ENCODE measurements at regions not wholly inside any gene's neighbourhood (a gene's known extent, or its start where the extent isn't known, plus 50 kb on each side); places are given as distances from the start of the nearest gene placed in this dataset.
"Not testable (repeated sequence)": the region's sequence is repeated elsewhere in the genome, so short reads cannot be mapped to it uniquely, and the experiment has no call there.

DNA sequence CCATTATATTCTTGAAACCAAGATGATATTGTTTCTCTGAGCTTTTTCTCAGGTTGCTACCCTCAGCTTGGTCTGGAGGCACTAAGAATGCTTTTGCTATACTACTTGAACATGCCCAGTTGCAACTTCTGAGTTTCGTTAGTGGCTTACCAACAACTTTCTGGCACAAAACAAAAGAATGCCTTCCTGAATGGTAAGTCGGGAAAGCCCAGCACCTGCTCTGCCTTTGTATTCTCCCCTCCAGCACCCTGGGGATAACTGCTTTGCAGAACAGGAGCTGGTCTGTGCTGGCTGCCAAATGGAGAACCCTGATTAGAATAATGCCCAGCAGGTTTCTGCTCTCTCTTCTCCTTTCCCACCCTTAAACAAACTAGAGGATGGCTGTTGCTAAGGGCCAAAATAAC, 149.3 kb downstream of the TGFB2 start:
- no peak for DNase-seq

DNA sequence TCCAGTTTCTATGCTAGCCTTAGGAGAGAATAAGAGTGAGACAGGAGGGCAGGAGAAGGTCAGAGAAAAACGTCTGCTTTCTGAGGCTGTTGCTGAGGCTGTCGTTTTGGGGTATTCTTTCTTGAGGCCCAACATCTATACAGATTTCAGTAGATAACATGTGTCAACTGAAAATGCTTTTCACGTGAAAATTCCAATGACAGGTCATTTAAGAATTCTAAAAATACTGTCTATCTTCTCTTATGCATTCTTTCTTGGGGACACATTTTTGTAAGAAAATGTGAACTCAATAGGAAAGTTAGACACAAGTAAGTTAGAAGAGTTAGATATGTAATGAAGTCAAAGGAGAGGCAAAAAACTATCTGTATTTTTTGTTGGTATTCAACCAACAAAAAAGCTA, 150.8 kb downstream of the TGFB2 start:
- DNase-seq, result no peak

DNA sequence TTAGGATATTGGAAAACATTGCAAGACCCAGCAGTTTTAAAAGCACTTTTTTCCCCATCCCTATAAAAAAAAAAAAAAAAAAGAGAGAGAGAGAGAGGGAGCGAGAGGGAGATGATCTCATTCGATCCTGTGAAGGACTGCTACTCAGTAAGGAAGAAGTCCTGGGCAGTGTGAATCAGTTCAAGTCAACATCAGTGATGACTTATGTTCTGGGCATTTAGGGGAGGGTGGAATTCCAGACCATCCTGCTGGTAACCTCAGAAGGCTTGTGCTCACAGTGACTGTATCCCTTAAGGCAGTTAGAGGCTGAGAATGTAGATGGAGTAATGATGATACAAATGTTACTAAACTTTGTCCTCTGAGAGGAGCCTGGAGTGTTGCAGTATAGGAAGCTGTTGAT, 151.4 kb downstream of the TGFB2 start:
- DNase-seq, result peak; percentile 99

DNA sequence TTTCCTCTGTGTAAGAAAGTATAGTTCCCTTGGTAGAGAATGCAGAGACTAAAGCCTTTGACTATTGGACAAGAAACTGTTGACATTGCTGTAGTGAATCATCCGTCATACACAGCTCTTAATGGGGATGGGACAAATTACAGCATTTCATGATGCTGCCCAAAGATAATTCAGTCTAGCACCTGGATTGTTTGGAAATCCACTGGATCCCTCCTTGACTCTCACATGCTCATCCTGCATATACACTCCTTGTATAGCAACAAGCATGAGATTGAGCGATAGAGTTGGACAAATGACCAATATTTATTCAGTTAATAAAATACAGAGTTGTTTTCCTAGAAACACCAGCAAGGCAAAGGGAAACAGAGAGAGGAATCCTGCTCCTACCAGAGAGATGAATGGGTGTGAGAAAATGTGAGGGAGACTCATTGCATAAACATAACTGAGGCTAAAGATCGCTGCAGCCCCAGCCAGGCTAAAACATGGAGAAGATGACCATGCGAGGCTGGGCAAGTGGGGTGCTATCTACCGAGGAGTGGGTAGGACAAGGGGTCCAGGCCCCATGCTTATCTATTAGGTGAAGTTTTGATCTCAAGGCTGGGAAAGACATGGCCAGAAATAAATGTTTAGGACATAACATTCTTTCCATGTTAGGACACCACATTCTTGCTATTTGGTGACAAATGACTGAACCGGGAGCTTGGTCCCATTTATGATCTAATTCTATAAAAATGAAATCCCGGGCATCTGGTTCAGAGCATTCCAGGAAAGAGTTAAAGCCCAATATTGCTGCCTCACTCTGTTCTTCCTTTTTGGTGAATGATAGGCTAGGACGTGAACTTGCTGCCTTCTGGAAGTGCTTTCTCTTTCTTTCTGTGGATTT, 153.2 kb downstream of the TGFB2 start:
- DNase-seq, result peak; percentile 72

DNA sequence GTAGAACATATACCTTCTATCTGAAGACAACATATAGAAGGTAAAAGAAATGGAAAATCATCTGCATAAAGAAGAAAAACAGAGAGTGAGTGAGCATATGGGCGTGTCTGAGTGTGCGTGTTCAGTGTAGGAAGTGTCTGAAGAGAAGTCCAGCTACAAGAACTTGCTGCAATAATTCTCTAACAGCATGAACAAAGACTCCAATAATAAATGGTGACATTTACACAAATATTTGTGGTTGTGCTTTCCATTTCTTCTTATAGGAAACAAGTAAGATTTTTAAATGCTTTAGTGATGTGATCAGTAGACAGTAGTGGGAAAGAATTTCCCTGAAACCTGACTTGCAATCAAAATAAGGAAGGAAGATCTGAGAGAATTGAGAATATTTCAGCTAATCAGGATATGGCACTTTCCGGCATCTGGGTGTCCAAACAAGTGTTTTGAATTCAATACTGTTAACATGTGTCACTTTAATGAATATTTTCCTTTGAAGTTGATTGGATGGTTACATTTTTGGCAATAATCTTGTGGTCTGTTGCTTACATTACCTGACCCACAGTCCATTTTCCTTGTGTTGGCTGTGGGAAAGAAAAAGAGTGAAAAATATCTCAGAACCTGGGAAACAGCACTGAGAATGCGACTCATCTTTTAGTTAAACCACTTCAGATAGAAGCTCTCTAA, 154.0 kb downstream of the TGFB2 start:
- DNase-seq, result peak; percentile 92

DNA sequence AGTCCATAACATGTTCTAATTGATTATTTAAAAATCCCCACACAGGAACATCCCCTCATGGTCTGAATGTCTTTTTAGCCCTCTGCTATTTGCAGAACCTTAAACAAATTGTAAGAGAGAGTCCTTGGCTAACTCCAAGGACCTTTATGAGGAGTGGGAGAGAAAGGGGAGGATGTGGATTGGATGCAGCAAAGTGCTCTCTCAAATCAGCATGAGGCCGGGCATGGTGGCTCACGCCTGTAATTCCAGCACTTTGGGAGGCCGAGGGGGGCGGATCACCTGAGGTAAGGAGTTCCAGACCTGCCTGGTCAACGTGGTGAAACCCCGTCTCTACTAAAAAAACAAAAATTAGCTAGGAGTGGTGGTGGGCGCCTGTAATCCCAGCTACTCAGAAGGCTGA, 154.8 kb downstream of the TGFB2 start:
- DNase-seq, result no peak

DNA sequence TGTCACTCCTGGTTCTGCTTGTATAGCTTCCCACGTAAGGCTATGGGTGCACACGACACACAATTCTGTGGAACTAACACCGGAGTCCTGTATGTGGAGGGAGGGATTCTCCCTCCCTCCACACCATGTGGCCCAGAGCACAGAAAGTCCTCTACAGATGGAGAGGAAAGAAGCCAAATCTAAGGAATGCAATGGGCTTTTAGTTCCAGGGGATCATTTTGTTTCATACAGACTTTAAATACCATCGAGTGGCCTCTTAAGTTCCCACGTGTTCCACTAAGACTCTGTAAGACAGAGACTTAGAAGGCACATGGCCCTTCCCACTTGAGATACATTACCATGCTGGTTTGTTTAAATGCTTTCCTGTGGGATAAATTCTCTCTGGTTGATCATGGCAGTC, 156.0 kb downstream of the TGFB2 start:
- DNase-seq, result peak; percentile 53

DNA sequence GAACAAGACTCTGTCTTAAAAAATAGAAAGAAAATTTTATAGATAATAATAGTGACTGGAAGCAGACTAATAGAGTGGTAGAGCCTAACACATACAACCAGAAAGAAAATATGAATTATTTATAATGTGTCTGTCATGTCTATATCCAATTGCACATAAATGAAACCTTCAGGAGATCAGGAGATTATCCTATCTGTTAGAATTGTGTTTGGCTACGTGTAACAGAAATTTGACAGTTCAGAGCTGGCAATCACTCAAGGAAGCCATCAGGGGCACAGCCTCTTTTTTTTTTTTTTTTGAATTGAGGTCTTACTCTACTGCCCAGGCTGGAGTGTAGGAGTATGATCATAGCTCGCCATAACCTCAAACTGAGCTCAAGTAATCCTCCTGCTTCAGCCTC, 157.2 kb downstream of the TGFB2 start:
- DNase-seq, result no peak

DNA sequence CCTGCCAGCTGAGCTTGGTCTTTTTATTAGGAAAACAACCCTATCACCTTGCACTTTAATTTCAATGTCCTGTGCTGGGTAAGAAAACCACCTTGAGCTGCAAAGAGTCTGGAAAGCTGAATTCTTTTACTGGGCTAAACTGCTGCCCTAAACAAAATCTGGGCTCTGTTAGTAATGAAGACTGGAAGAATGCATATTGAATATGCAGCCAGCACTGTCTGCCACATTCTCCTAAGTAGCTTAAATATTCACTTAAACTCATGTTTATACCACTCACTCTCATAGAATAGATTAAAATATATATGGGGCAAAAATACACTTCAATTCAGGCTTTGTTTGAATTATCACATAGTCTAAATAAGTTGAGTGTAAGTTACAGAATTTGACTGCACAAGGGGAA, 158.0 kb downstream of the TGFB2 start:
- no peak for DNase-seq

DNA sequence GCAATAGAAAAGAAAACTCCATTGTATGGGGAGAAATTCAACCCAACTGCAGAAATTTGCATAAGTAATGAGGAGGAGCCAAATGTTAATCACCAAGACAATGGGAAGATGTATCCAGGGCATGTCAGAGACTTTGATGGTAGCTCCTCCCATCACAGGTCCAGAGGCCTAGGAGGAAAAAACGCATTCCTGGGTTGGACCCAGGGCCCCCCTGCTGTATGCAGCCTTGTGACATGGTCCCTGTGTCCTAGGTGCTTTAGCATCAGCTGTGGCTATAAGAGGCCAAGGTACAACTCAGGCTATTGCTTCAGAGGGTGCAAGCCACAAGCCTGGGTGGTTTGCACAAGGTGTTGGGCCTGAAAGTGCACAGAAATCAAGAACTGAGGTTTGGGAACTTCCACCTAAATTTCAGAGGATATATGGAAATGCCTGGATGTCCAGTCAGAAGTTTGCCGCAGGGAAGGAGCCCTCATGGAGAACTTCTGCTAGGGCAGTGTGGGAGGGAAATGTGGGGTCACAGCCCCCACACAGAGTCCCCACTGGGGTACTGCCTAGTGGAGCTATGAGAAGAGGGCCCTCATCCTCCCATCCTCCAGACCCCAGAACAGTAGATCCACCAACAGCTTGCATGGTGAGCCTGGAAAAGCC, 162.3 kb downstream of the TGFB2 start:
- DNase-seq, result no peak

DNA sequence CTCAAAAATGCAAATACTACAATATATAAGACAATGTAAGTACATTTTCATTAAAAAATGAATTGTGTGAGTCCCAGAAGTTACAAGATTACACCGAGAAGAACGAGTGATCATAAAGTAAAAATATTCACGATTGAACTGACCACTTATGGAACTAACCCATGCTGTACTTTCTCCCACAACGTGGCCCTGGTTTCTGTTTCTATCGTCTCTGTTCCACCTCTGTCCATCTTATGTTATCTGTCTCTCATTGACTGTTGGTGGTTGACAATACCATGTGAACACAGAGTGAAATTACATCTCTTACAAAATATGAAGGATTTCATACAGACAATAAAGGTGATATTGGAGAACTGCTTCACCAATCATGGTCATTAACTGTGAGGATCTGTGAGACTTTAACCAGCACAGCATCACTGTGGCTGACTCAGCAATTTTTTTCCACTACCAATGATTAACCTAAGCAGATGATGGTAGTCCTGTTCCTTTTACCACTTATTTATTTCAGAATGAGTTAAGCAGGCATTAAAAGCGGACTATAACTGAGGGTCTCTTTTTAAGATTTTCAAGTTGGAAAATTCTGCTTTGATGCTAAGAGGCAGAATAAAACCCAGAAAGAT, 165.1 kb downstream of the TGFB2 start:
- DNase-seq, result no peak

DNA sequence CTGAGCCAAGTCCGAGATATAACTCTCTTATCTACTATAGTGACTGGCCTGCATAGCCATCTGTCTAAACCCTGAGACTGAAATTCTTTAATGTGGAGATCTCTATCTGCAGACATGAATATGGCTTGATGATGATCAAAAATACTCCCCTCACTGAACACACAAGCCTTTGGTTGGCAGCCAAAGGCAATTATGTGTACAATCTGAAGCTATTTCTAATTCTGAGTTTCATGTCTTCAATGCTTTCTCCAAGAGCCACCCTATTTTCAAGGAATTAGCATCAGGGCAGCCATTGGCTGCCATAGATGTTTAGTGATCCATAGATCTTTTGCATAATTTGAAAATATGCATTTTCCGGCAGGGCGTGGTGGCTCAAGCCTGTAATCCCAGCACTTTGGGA, 168.2 kb downstream of the TGFB2 start:
- DNase-seq, result no peak

DNA sequence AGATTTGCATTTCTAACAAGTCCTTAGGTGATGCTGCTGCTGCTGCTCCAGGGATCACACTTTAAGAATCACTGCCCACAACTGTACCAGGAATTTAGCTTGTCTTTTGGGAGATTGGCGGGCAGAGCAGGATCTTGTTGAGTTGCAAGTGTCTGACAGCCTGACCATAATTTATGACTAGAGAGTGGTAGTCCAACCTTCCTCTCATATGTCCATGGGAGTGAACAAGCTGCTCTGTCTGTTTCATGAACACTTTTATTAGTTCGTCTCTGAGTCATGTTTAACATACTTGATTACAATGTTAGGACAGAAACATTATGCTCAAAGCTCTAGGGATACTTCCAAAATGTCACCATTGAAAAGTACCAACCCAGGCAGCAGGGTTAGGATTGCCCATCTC, 169.6 kb downstream of the TGFB2 start:
- peak; percentile 60 for DNase-seq

DNA sequence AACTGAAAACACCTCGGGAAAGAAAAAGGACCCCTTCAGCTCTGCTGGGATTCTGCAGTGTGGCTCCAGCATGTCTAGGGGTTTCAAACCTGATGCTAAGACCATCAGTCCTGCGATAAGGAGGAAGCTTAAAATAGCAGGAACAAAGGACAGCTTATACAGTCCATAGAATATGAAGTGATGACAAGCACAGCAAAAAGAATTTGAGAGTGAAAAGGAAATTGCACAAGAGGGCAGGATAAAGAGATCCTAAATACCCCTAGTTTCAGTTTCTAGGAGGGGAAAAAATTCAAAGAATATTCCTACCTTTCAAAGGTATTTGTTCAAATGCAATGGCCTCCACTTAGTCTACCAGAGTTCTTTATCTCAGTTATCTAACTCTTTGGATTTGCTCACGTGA, 171.4 kb downstream of the TGFB2 start:
- DNase-seq, result peak; percentile 49

DNA sequence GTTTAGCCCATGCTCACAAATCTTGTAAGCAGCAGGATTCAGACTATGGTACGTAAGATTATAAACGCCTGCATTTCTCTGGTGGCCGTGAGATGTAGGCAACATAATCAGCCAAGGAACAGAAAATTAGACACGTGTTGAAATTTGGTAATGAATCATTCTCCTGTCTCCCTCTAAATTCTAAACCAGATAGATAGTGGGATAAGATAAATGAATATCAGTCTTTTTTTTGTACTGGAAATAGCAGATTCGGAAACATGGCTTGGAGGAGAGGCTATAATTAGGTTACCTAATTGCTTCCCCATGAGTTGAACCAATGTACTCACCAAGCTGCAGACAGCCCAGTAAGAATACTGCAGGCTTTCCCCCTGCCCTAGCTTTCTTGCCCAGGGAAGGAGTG, 172.3 kb downstream of the TGFB2 start:
- peak; percentile 29 for DNase-seq

DNA sequence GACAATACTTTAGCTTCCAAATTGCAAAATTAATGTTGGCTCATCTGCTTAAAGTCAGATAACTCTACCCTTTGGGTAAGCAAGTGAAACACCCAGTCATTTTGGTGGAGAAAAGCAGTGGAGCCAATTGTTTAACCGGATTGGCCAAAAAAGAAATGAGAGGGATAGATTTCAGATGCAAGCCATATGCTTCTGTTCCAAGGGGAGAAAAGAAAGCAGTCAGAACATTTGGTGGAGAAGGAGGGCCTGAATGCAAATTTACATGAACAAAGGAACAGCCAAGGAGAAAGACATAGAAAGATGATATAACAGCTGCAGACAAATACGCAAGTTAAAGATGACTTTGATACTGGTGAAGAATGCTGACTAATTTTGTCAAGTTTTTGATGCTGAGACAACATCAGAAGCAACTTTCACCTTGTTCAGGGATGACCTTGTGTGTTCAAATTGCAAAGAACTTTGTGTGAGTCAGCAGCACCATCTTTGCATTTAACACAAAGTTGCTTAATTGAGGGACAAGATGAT, 173.1 kb downstream of the TGFB2 start:
- no peak for DNase-seq

DNA sequence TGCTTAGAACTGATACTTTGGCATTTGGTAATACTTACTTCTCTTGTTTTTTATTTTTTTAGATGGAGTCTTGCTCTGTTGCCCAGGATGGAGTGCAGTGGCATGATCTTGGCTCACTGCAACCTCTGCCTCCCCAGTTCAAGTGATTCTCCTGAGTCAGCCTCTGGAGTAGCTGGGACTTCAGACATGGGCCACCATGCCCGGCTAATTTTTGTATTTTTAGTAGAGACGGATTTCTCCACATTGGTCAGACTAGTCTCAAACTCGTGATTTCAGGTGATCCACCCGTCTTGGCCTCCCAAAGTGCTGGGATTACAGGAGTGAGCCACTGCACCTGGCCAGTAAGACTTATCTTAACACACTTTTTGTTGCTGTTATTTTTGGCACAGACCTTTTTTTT, 175.5 kb downstream of the TGFB2 start:
- not testable (repeated sequence) for DNase-seq

DNA sequence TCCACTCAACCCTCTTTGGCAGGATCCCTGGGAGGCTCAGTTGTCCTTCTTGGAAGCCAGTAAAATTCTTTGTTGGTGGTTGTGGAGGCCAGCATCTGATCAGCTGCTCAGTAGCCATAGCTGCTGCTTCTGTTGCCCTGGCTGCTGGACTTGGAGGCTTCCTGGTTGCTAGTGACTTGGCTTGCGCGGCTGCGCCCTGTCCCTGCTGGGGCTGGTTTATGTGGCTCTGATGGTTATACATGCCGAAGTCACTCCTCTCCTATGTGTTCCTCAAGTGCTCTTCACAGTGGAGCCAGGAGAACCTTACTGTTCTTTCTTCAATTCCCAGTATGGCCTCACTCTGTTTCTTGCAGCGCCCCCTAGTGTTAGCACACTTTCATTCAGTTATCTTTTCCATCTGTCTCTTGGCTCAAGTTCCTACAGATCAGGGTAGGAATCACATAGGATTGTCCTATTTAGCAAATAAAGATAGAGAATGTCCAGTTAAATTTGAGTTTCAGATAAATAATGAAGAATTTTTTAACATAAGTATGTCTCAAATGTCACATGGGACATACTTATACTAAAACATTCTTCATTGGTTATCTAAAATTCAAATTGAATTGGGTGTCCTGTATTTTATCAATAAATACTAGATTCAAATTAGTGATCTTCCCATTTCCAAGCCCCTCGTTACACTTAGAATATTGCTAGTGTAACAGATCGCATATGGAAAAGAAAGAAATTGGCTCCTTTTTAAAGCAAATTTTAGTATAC, 176.5 kb downstream of the TGFB2 start:
- peak; percentile 48 for DNase-seq

DNA sequence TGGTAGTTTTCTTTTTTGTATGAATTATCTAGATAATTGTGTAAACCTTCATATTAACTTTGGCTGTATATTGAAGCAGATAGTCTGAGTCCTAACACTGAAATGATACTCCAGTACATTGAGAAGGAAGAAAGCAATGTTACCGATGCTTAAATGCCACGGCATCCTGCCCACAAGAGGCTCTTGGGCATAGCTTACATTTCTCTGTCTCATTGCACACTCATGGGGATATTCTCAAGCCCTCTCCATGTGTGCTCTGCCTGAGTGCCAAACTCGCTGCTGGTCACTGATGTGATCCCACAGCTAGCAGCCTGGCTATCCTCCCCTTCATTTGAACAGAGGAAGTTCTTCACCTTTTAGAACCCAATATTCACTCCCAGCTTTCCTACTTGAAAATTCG, 179.4 kb downstream of the TGFB2 start:
- peak; percentile 32 for DNase-seq

DNA sequence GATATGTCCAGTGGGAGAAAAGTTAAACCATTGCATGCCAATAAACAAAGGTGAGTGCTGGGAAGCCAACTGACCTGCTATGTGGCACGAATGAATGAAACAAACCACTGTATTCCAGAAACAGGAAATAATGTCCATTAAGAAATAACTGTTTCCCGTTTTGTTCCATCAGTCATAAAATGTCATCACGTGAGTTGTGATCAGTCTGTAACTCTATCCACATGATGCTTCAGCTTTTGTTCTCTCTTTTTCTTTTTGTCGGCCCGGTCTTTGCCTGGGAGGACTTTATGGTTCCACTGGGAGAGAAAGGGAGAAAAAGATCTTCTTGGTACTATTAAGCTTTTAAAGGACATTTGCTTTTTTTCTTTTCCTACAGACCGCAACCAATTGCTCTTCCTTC, 179.9 kb downstream of the TGFB2 start:
- no peak for DNase-seq

DNA sequence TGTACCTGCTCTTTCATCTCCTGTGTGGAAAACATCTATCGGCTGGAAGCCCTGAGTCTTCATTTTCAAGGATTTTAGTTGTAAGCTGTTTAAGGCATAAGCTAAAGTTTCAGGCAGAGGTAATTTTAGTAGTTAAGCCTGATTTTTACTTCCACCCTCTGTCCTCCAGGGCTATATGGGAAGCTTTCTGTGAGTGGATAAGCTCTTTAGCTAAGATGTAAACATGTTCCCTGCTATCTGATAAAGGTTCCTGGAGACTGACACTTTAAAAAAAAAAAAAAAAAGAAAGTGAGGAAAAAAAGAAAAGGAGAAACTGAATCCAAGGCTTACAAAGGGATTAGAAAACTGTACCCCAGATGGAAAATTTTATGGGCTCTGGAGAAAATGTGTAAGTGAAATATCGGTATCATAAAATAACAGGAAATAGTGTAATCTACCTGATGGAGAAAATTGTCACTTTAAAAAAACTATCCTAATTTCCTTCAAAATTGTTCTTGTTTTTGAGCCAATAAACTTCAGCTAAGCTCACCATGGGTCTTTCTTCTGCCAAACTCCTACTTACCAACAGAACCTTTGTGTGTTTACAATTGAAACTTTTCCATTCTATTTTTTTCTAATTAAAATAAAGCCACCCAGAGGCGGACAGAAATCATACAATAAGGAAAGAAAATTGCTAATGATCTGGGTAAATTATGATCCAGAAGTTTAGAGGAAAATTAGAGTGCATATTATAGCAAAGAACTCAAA, 180.5 kb downstream of the TGFB2 start:
- DNase-seq, result no peak

DNA sequence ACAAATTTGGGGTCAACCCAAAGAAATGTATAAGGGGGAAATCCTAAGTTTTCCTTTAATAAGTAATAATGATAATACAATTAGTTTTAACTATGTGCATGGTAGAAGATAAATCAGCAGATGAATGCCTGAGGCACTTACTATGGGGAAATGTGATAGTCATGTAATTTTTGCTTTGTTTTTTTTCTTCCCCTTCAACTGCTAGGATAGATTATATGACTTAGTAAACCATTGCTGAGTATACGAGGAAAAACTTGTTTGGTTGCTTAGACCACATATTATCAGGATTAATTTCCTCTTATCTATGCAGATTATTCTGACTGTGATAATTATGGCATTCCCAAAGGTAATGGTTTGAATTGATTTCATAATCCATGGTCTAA, 181.1 kb downstream of the TGFB2 start:
- no peak for DNase-seq

Measured in fibroblast of upper back skin (primary cell).